Chondrocyte (in vitro differentiated cells): ENCODE measurements at regions not wholly inside any gene's neighbourhood (a gene's known extent, or its start where the extent isn't known, plus 50 kb on each side); places are given as distances from the start of the nearest gene placed in this dataset.

Experiments
- DNase-seq: peaks from one replicate; pipeline ENCODE4 v3.0.0; 2021; ENCODE audit warnings: mixed read lengths, low spot score
- H3K27ac Mint-ChIP-seq: one replicate; pipeline ENCODE4 v1.8.0; 2021; ENCODE audit warnings: mild to moderate bottlenecking, moderate library complexity, mixed read lengths; ENCODE audit not compliant: unreplicated experiment
- H3K27me3 Mint-ChIP-seq: 2 replicates; pipeline ENCODE4 v1.8.0; 2021; ENCODE audit warnings: low read depth, mixed read lengths
- H3K36me3 Mint-ChIP-seq: 2 replicates; pipeline ENCODE4 v1.8.0; 2021; ENCODE audit warnings: low read depth, mixed read lengths
- H3K4me1 Mint-ChIP-seq: 2 replicates; pipeline ENCODE4 v1.8.0; 2021; ENCODE audit warnings: low read depth, mild to moderate bottlenecking, mixed read lengths
- H3K4me3 Mint-ChIP-seq: one replicate; pipeline ENCODE4 v1.8.0; 2021; ENCODE audit warnings: mild to moderate bottlenecking, moderate library complexity, mixed read lengths; ENCODE audit not compliant: unreplicated experiment
- H3K9me3 Mint-ChIP-seq: 2 replicates; pipeline ENCODE4 v1.8.0; 2021; ENCODE audit warnings: low read depth, mixed read lengths
- CTCF ChIP-seq: fragments of 200-600 bp; sonication (generic); IDR thresholded peaks from 2 replicates; pipeline ENCODE4 v1.5.0; 2021; ENCODE audit warnings: antibody characterized with exemption, mild to moderate bottlenecking, moderate library complexity

GRCh38 chr22:49620666-49621065 is 207.0 kb downstream of the BRD1 start:
- no peak for TF ChIP-seq CTCF
- Mint-ChIP-seq H3K4me3 (no peak overlapping the region), H3K9me3 (no peaks in the 10 kb centered on the region), H3K4me1 (no peaks in the 10 kb centered on the region), H3K36me3 (no peaks in the 10 kb centered on the region), H3K27me3 (peaks cover 27% of the 10 kb centered on the region), H3K27ac (no peak overlapping the region)
- no peak for DNase-seq

GRCh38 chr22:49620003-49620556 is 207.6 kb downstream of the BRD1 start:
- Mint-ChIP-seq H3K9me3 (no peaks in the 10 kb centered on the region), H3K36me3 (no peaks in the 10 kb centered on the region), H3K27ac (no peak overlapping the region), H3K27me3 (peaks cover 27% of the 10 kb centered on the region), H3K4me3 (no peak overlapping the region), H3K4me1 (no peaks in the 10 kb centered on the region)
- no peak for TF ChIP-seq CTCF
- DNase-seq = peak; percentile 48

- Mint-ChIP-seq H3K4me3 (no peak overlapping the region), H3K27ac (no peak overlapping the region), H3K36me3 (no peaks in the 10 kb centered on the region), H3K4me1 (no peaks in the 10 kb centered on the region), H3K9me3 (no peaks in the 10 kb centered on the region), H3K27me3 (peaks cover 26% of the 10 kb centered on the region)
- peak; percentile 73 for DNase-seq
- no peak for TF ChIP-seq CTCF
Measured at GRCh38 chr22:49619301-49619700, 208.4 kb downstream of the BRD1 start.

GRCh38 chr22:49618677-49618953 is 209.1 kb downstream of the BRD1 start:
- H3K27ac Mint-ChIP-seq = no peak overlapping the region
- no peaks in the 10 kb centered on the region for H3K4me1 Mint-ChIP-seq
- TF ChIP-seq CTCF = no peak
- DNase-seq = peak; percentile 68
- H3K9me3 Mint-ChIP-seq = peaks cover under 1% of the 10 kb centered on the region
- peaks cover 26% of the 10 kb centered on the region for H3K27me3 Mint-ChIP-seq
- no peaks in the 10 kb centered on the region for H3K36me3 Mint-ChIP-seq
- no peak overlapping the region for H3K4me3 Mint-ChIP-seq

- H3K27me3 Mint-ChIP-seq = peaks cover 26% of the 10 kb centered on the region
- TF ChIP-seq CTCF = no peak
- no peaks in the 10 kb centered on the region for H3K36me3 Mint-ChIP-seq
- peak; percentile 79 for DNase-seq
- H3K4me1 Mint-ChIP-seq = no peaks in the 10 kb centered on the region
- H3K9me3 Mint-ChIP-seq = peaks cover 6% of the 10 kb centered on the region
- H3K27ac Mint-ChIP-seq = no peak overlapping the region
- no peak overlapping the region for H3K4me3 Mint-ChIP-seq
Measured at GRCh38 chr22:49617866-49618676, 209.6 kb downstream of the BRD1 start.
